Erythroblast (primary cell): ENCODE measurements at regions not wholly inside any gene's neighbourhood (a gene's known extent, or its start where the extent isn't known, plus 50 kb on each side); places are given as distances from the start of the nearest gene placed in this dataset.

Source experiments
- GATA1 ChIP-seq: IDR thresholded peaks from 2 replicates; pipeline ENCODE4 v1.6.1; 2011; ENCODE audit warnings: low read depth, mild to moderate bottlenecking, control low read depth, low read length, moderate library complexity
- POLR2A ChIP-seq: IDR thresholded peaks from 2 replicates; pipeline ENCODE4 v1.6.1; 2011; ENCODE audit warnings: mild to moderate bottlenecking, low read length

DNA sequence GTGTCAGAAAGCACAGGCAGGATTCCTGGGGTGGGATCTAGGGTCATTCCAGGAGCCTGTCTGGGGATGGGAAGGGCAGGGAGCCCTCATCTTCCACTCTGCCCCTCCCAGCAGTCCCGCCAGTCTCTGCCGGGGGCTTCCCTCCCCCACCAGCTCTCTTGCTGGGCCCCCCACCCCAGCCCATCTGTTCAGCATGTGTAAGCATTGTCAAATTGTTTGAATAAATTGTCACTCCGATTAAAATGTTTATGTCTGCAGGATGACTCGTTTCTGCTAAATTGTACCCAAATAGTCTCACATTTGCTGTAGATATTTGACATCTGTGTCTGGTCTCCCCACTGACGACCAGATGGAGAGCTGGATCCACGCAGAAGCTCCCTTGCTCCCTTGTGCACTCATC lies 257.6 kb downstream of the ANKRD60 start:
- no peak for TF ChIP-seq GATA1
- no peak for TF ChIP-seq POLR2A
